Loucy (cell line): ENCODE measurements at regions not wholly inside any gene's neighbourhood (a gene's known extent, or its start where the extent isn't known, plus 50 kb on each side); places are given as distances from the start of the nearest gene placed in this dataset.

Experiments
- CTCF ChIP-seq: fragments of 200-600 bp; sonication (generic); conservative IDR thresholded peaks from 2 replicates; pipeline ENCODE4 v1.5.1; 2014; ENCODE audit warnings: mild to moderate bottlenecking, antibody characterized with exemption, low read length
- EZH2phosphoT487 ChIP-seq: fragments of 200-600 bp; IDR thresholded peaks from 2 replicates; pipeline ENCODE4 v1.6.1; 2018; ENCODE audit warnings: antibody characterized with exemption, mild to moderate bottlenecking, moderate library complexity, borderline replicate concordance

DNA sequence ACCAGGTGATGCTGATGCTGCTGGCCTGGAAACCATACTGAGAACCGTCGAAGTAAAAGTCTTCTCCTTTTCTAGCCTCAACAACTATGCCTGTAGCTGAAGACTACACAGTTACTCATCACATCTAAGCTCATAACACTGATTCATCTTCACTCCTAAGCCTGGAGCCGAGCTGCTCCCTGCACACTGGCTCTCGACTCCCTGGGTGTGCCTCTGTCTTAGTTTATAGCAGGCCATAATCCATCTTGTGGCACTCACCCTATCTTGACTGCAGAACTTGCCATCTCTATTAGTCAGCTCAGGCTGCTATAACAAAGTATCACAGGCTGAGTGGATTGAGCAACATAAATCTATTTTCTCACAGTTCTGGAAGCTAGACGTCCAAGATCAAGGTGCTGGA is 191.0 kb downstream of the UNC5CL start:
- TF ChIP-seq CTCF (no peak), EZH2phosphoT487 (no peak)
